H9 (cell line): ENCODE measurements at regions not wholly inside any gene's neighbourhood (a gene's known extent, or its start where the extent isn't known, plus 50 kb on each side); places are given as distances from the start of the nearest gene placed in this dataset.

Experiments used
- DNase-seq: peaks from one replicate; pipeline ENCODE4 v3.0.0-alpha.2; 2017
- H2AFZ ChIP-seq: one replicate; pipeline ENCODE4 v1.6.1; 2013; ENCODE audit warnings: mild to moderate bottlenecking, low read length, control low read depth, moderate library complexity
- H2AK5ac ChIP-seq: 2 replicates; pipeline ENCODE4 v1.6.1; 2013; ENCODE audit warnings: low read length, control low read depth, mixed read lengths; ENCODE audit not compliant: insufficient read length
- H2BK120ac ChIP-seq: one replicate; pipeline ENCODE4 v1.6.1; 2013; ENCODE audit warnings: low read depth, mild to moderate bottlenecking, low read length, control low read depth, inconsistent platforms; ENCODE audit not compliant: poor library complexity, severe bottlenecking
- H2BK12ac ChIP-seq: 2 replicates; pipeline ENCODE4 v1.6.1; 2013; ENCODE audit warnings: low read length, control low read depth, mixed read lengths, low read depth; ENCODE audit not compliant: insufficient read length
- H2BK15ac ChIP-seq: 2 replicates; pipeline ENCODE4 v1.6.1; 2013; ENCODE audit warnings: low read depth, low read length, control low read depth
- H2BK20ac ChIP-seq: one replicate; pipeline ENCODE4 v1.6.1; 2013; ENCODE audit warnings: low read depth, mild to moderate bottlenecking, low read length, control low read depth, inconsistent platforms; ENCODE audit not compliant: poor library complexity, severe bottlenecking
- H2BK5ac ChIP-seq: 2 replicates; pipeline ENCODE4 v1.6.1; 2013; ENCODE audit warnings: low read length, control low read depth, mixed read lengths; ENCODE audit not compliant: insufficient read length
- H3K14ac ChIP-seq: 2 replicates; pipeline ENCODE4 v1.6.1; 2013; ENCODE audit warnings: low read length, control low read depth; ENCODE audit not compliant: insufficient read depth
- H3K18ac ChIP-seq: 2 replicates; pipeline ENCODE4 v1.6.1; 2013; ENCODE audit warnings: low read depth, mild to moderate bottlenecking, mixed read lengths, low read length, control low read depth; ENCODE audit not compliant: insufficient read length
- H3K23ac ChIP-seq: 2 replicates; pipeline ENCODE4 v1.6.1; 2013; ENCODE audit warnings: low read length, control low read depth, mixed read lengths, low read depth; ENCODE audit not compliant: insufficient read length
- H3K23me2 ChIP-seq: 2 replicates; pipeline ENCODE4 v1.6.1; 2013; ENCODE audit warnings: low read depth, mild to moderate bottlenecking, mixed read lengths, low read length, control low read depth; ENCODE audit not compliant: insufficient read length, poor library complexity, severe bottlenecking
- H3K27ac ChIP-seq: 2 replicates; pipeline ENCODE4 v1.5.1; 2013; ENCODE audit warnings: low read length, control low read depth, mixed read lengths, low read depth; ENCODE audit not compliant: insufficient read length
- H3K27me3 ChIP-seq: 2 replicates; pipeline ENCODE4 v1.6.1; 2013; ENCODE audit warnings: low read length, control low read depth, inconsistent platforms; ENCODE audit not compliant: insufficient read depth
- H3K4ac ChIP-seq: 2 replicates; pipeline ENCODE4 v1.6.1; 2013; ENCODE audit warnings: low read depth, mild to moderate bottlenecking, control low read depth, inconsistent platforms, low read length, moderate library complexity
- H3K4me1 ChIP-seq: 2 replicates; pipeline ENCODE4 v1.6.1; 2013; ENCODE audit warnings: low read length, control low read depth, inconsistent platforms; ENCODE audit not compliant: insufficient read depth
- H3K4me2 ChIP-seq: 2 replicates; pipeline ENCODE4 v1.6.1; 2013; ENCODE audit warnings: low read length, control low read depth, mixed read lengths; ENCODE audit not compliant: insufficient read length, insufficient read depth
- H3K56ac ChIP-seq: 2 replicates; pipeline ENCODE4 v1.6.1; 2013; ENCODE audit warnings: low read depth, mild to moderate bottlenecking, mixed read lengths, low read length, control low read depth; ENCODE audit not compliant: insufficient read length
- H3K79me1 ChIP-seq: 2 replicates; pipeline ENCODE4 v1.6.1; 2013; ENCODE audit warnings: low read depth, mild to moderate bottlenecking, moderate library complexity, low read length, control low read depth, inconsistent platforms; ENCODE audit not compliant: insufficient read depth, poor library complexity, severe bottlenecking
- H3K79me2 ChIP-seq: 2 replicates; pipeline ENCODE4 v1.6.1; 2013; ENCODE audit warnings: low read length, control low read depth, inconsistent platforms; ENCODE audit not compliant: insufficient read depth
- H3K9ac ChIP-seq: 2 replicates; pipeline ENCODE4 v1.6.1; 2013; ENCODE audit warnings: low read length, control low read depth, mixed read lengths; ENCODE audit not compliant: insufficient read length; ENCODE audit errors: extremely low read depth
- H3K9me3 ChIP-seq: one replicate; pipeline ENCODE4 v1.6.1; 2013; ENCODE audit warnings: low read depth, low read length, inconsistent platforms; ENCODE audit not compliant: control insufficient read depth
- H3T11ph ChIP-seq: one replicate; pipeline ENCODE4 v1.6.1; 2013; ENCODE audit warnings: mild to moderate bottlenecking, low read length, control low read depth, inconsistent platforms
- H4K20me1 ChIP-seq: one replicate; pipeline ENCODE4 v1.6.1; 2013; ENCODE audit not compliant: control insufficient read depth, insufficient read length, insufficient read depth
- H4K5ac ChIP-seq: 2 replicates; pipeline ENCODE4 v1.6.1; 2013; ENCODE audit warnings: low read depth, mild to moderate bottlenecking, mixed read lengths, low read length, control low read depth; ENCODE audit not compliant: insufficient read length
- H4K8ac ChIP-seq: replicated peaks from 2 replicates; pipeline ENCODE4 v1.6.1; 2013; ENCODE audit warnings: low read length, control low read depth, mixed read lengths, low read depth; ENCODE audit not compliant: insufficient read length
- H4K91ac ChIP-seq: 2 replicates; pipeline ENCODE4 v1.6.1; 2013; ENCODE audit warnings: low read depth, mild to moderate bottlenecking, moderate library complexity, mixed read lengths, low read length, control low read depth; ENCODE audit not compliant: insufficient read length
- H3K27ac Mint-ChIP-seq, 3 experiments: 2 replicates in 2 of 3; 3 replicates in 1 of 3; pipeline ENCODE4 v1.8.0; 2020 to 2021; ENCODE audit warnings: mixed read lengths in 3 of 3, mild to moderate bottlenecking in 1 of 3, moderate library complexity in 1 of 3
- H3K27me3 Mint-ChIP-seq: 2 replicates; pipeline ENCODE4 v1.8.0; 2021; ENCODE audit warnings: low read depth, mild to moderate bottlenecking, moderate library complexity, mixed read lengths
- H3K36me3 Mint-ChIP-seq, 3 experiments: 2 replicates in 2 of 3; 3 replicates in 1 of 3; pipeline ENCODE4 v1.8.0; 2020 to 2021; ENCODE audit warnings: low read depth in 3 of 3, mixed read lengths in 3 of 3; ENCODE audit not compliant: insufficient read depth in 1 of 3
- H3K4me1 Mint-ChIP-seq, 2 experiments: 2 replicates each; pipeline ENCODE4 v1.8.0; 2020; ENCODE audit warnings: mixed read lengths in 2 of 2
- H3K4me3 Mint-ChIP-seq, 2 experiments: 2 replicates in 1 of 2; 3 replicates in 1 of 2; pipeline ENCODE4 v1.8.0; 2020 to 2021; ENCODE audit warnings: mild to moderate bottlenecking in 2 of 2, mixed read lengths in 2 of 2, moderate library complexity in 1 of 2
- H3K9me3 Mint-ChIP-seq, 2 experiments: 2 replicates in 1 of 2; 3 replicates in 1 of 2; pipeline ENCODE4 v1.8.0; 2020; ENCODE audit warnings: mild to moderate bottlenecking in 2 of 2, mixed read lengths in 2 of 2, moderate library complexity in 1 of 2
- WGBS: extraction: QIAGEN DNeasy Blood & Tissue Kit; methylation state at CpG from one replicate; pipeline ENCODE4 v1.1.7; 2013; ENCODE audit warnings: missing lambda C conversion rate, low lambda C conversion rate, mixed read lengths; ENCODE audit not compliant: insufficient read length; ENCODE audit errors: extremely low coverage; 5-methylcytosine and 5-hydroxymethylcytosine counted together
- TF ChIP-seq, protein P1 (sequence below): fragments of 200-600 bp; sonication (generic); conservative IDR thresholded peaks from 3 replicates; pipeline ENCODE4 v1.8.0; 2021; ENCODE audit warnings: antibody characterized with exemption, mild to moderate bottlenecking

GRCh38 chr1:209106237-209106741 is 477.2 kb upstream of the CAMK1G start:
- Mint-ChIP-seq H3K36me3 (peaks cover 4 to 9% (median 5%) of the 10 kb centered on the region in 3 experiments; a peak in 6 of 7 replicates), H3K27ac (peak overlapping the region in 2 of 3 experiments; percentile 60 to 77; a peak in 3 of 7 replicates), H3K4me1 (peaks cover 24 to 26% of the 10 kb centered on the region in 2 experiments), H3K4me3 (no peak overlapping the region), H3K27me3 (peaks cover 2% of the 10 kb centered on the region; the same call in 1 of the 2 replicates), H3K9me3 (peaks cover 9 to 11% of the 10 kb centered on the region in 2 experiments; a peak in 4 of 5 replicates)
- Histone ChIP-seq H3K27me3 (no peaks in the 10 kb centered on the region), H3K79me1 (no peaks in the 10 kb centered on the region), H3K4me1 (peaks cover 4% of the 10 kb centered on the region; the same call in 1 of the 2 replicates), H2BK12ac (no peak overlapping the region), H2BK5ac (no peak overlapping the region), H3K4ac (no peak overlapping the region), H2BK15ac (no peak overlapping the region), H2BK20ac (no peak overlapping the region), H3T11ph (no peak overlapping the region), H2AFZ (no peak overlapping the region), H3K23ac (no peak overlapping the region), H4K8ac (no peak overlapping the region), H3K79me2 (no peaks in the 10 kb centered on the region), H3K9me3 (no peaks in the 10 kb centered on the region), H4K91ac (no peak overlapping the region), H3K23me2 (no peaks in the 10 kb centered on the region), H3K18ac (no peak overlapping the region), H2AK5ac (no peak overlapping the region), H3K56ac (no peak overlapping the region), H3K9ac (no peak overlapping the region), H4K20me1 (no peaks in the 10 kb centered on the region), H4K5ac (no peak overlapping the region), H3K4me2 (no peak overlapping the region), H3K14ac (no peak overlapping the region), H3K27ac (no peak overlapping the region), H2BK120ac (no peak overlapping the region)
- no CpG with 5 or more reads among the region's 8 CpGs for WGBS
- TF ChIP-seq, protein P1, sequence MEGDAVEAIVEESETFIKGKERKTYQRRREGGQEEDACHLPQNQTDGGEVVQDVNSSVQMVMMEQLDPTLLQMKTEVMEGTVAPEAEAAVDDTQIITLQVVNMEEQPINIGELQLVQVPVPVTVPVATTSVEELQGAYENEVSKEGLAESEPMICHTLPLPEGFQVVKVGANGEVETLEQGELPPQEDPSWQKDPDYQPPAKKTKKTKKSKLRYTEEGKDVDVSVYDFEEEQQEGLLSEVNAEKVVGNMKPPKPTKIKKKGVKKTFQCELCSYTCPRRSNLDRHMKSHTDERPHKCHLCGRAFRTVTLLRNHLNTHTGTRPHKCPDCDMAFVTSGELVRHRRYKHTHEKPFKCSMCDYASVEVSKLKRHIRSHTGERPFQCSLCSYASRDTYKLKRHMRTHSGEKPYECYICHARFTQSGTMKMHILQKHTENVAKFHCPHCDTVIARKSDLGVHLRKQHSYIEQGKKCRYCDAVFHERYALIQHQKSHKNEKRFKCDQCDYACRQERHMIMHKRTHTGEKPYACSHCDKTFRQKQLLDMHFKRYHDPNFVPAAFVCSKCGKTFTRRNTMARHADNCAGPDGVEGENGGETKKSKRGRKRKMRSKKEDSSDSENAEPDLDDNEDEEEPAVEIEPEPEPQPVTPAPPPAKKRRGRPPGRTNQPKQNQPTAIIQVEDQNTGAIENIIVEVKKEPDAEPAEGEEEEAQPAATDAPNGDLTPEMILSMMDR = no peak
- DNase-seq = peak; percentile 40
